Heart right ventricle (tissue), 16 donors: ENCODE measurements at regions not wholly inside any gene's neighbourhood (a gene's known extent, or its start where the extent isn't known, plus 50 kb on each side); places are given as distances from the start of the nearest gene placed in this dataset.

Experiments
- ATAC-seq, 8 donors: fragments of 200-7000 bp; cut with Tn5 transposase; one replicate each; pipeline ENCODE4 v1.9.1; 2020; ENCODE audit warnings: mild to moderate bottlenecking in 8 of 8, moderate library complexity in 8 of 8, moderate number of reproducible peaks in 1 of 8
- DNase-seq, 2 donors: peaks; one replicate each; pipeline ENCODE4 v3.0.0-alpha.2; 2020
- H3K27ac ChIP-seq, 10 donors: fragments of 200-600 bp; sonication (generic) in 2 of 10; one replicate each; pipeline versions ENCODE4 v1.5.0 to v1.8.0; 2020 to 2022; ENCODE audit warnings: mild to moderate bottlenecking in 3 of 10
- H3K27me3 ChIP-seq, 7 donors: fragments of 200-600 bp; one replicate each; pipeline ENCODE4 v1.8.0; 2021 to 2022; ENCODE audit warnings: mild to moderate bottlenecking in 2 of 7
- H3K36me3 ChIP-seq, 9 donors: fragments of 200-600 bp; sonication (generic) in 1 of 9; one replicate each; pipeline versions ENCODE4 v1.5.0 to v1.8.0; 2020 to 2022; ENCODE audit warnings: mild to moderate bottlenecking in 2 of 9
- H3K4me1 ChIP-seq, 9 donors: fragments of 200-600 bp; sonication (generic) in 1 of 9; one replicate each; pipeline versions ENCODE4 v1.5.0 to v1.8.0; 2020 to 2022; ENCODE audit warnings: mild to moderate bottlenecking in 4 of 9
- H3K4me3 ChIP-seq, 10 donors: fragments of 200-600 bp; sonication (generic) in 2 of 10; one replicate each; pipeline versions ENCODE4 v1.5.0 to v1.8.0; 2020 to 2022; ENCODE audit warnings: mild to moderate bottlenecking in 7 of 10, moderate library complexity in 2 of 10
- H3K9me3 ChIP-seq, 11 donors: fragments of 200-600 bp in 10 of 11; sonication (generic) in 2 of 11; one replicate each; pipeline versions ENCODE4 v1.5.0 to v1.8.0; 2013 to 2022; ENCODE audit warnings: mild to moderate bottlenecking in 2 of 11, control low read depth in 1 of 11, moderate library complexity in 1 of 11
- WGBS, 2 donors: extraction: QIAGEN DNeasy Blood & Tissue Kit; methylation state at CpG; one replicate each; pipeline ENCODE4 v1.1.7; 2013; ENCODE audit warnings: inconsistent platforms in 1 of 2; 5-methylcytosine and 5-hydroxymethylcytosine counted together
- intact Hi-C, 10 donors: fragments of 100-400 bp; cut with DNase I; formaldehyde crosslinking; loops; one replicate each; pipeline versions ENCODE4 v1.11.1 to v1.14.2; 2022
- TF ChIP-seq, protein P1 (sequence below), 9 donors: fragments of 200-600 bp; sonication (generic) in 2 of 9; IDR thresholded peaks; one replicate each; pipeline versions ENCODE4 v1.5.0 to v1.8.0; 2021 to 2022; ENCODE audit warnings: antibody characterized with exemption in 9 of 9, mild to moderate bottlenecking in 5 of 9, moderate library complexity in 1 of 9
- donor health status: Arrhythmogenic right ventricular cardiomyopathy.
- donor health status: ischemic (EF 13 %, LVEDD 7.1; RV severe dilation, severe dysfunction).
- donor health status: healthy with polysubstance abuse.
- donor health status: DM: no; HTN: yes; CAD: no.
- donor health status: DM: no; HTN: no; CAD: no.
- donor health status: ischemic (EF 25% LVEDD 6.9; RV normal size, moderate dysfunction).
- donor health status: ischemic (EF 25% LVEDD 5.7; RV mildly dilated, moderate dysfunction).
- donor health status: healthy.
- donor health status: DM: yes; HTN: yes; CAD: no.
- donor health status: Ischemic cardiomyopathy.
- donor health status: ischemic (EF 35%, LVEDD 5.7; RV mildly dilated, moderate dysfunction).
- donor health status: nonischemic (EF 11% LVEDD 7.7; RV severe dilation, severe dysfunction).
- donor health status: DM: yes; HTN: yes; CAD: no.
- donor health status: PGD.
- donor health status: ischemic (EF 29% LVEDD 5.4; RV normal size, mild dysfunction).
- donor health status: nonischemic (EF 23%, LVEDD 6.1; RV moderate dilation, normal function).

DNA sequence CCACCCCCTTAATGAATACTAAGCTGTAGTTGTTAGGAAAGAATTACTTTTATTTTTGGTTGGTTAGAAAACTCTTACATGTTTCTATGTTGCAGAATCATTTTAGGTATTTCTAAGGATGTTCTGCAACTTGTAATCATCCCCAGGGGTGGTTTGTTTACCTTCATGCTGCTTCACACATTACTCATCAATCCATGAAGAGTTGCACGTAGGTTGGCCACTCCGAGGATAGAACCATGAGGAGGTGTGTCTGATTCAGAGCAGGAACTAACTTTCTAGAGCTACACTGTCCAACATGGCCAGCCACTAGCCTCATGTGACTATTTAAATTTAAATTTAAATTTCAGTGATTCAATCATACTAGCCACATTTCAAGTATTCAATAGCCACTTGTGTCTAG is 127.2 kb upstream of the FRMPD4 start:
- Histone ChIP-seq H3K27me3 (peaks cover 0 to 6% (median 0%) of the 10 kb centered on the region in 7 donors), H3K9me3 (no peaks in the 10 kb centered on the region), H3K4me1 (no peaks in the 10 kb centered on the region), H3K4me3 (no peak overlapping the region), H3K27ac (no peak overlapping the region), H3K36me3 (no peaks in the 10 kb centered on the region)
- WGBS, 2 donors, result 74 to 81% methylated on average over 2 of the region's 2 CpGs
- ATAC-seq (no peak), DNase-seq (no peak)
- intact Hi-C loops, result no loop called here
- TF ChIP-seq, protein P1, sequence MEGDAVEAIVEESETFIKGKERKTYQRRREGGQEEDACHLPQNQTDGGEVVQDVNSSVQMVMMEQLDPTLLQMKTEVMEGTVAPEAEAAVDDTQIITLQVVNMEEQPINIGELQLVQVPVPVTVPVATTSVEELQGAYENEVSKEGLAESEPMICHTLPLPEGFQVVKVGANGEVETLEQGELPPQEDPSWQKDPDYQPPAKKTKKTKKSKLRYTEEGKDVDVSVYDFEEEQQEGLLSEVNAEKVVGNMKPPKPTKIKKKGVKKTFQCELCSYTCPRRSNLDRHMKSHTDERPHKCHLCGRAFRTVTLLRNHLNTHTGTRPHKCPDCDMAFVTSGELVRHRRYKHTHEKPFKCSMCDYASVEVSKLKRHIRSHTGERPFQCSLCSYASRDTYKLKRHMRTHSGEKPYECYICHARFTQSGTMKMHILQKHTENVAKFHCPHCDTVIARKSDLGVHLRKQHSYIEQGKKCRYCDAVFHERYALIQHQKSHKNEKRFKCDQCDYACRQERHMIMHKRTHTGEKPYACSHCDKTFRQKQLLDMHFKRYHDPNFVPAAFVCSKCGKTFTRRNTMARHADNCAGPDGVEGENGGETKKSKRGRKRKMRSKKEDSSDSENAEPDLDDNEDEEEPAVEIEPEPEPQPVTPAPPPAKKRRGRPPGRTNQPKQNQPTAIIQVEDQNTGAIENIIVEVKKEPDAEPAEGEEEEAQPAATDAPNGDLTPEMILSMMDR (IDR thresholded peaks at IDR 0.05), result no peak

DNA sequence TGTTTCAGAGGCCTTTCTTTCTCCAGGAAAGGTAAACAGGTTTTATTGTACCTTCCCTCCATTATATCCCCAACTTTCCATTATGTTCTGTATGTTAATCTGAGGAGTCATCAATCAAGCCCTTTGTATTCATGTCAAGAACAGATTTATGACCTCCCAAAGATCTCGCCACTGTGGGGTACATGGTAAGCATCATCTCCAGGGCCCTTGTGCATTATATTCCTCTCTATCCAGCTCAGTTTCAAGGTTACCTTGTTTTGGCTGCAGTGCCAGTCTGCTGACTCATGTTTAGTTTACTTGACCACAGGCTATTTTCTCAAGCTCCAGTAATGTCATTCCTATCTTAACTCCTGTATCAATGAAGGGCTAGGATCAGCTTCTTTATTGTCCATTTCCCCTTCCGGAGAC is 125.1 kb upstream of the FRMPD4 start:
- intact Hi-C loops, result no loop called here
- Histone ChIP-seq H3K9me3 (no peaks in the 10 kb centered on the region), H3K4me1 (no peaks in the 10 kb centered on the region), H3K36me3 (no peaks in the 10 kb centered on the region), H3K27me3 (no peaks in the 10 kb centered on the region), H3K4me3 (no peak overlapping the region), H3K27ac (no peak overlapping the region)
- ATAC-seq (no peak), DNase-seq (no peak)
- TF ChIP-seq, protein P1 (IDR thresholded peaks at IDR 0.05), result no peak
- 81 to 96% methylated on average over 2 of the region's 2 CpGs for WGBS, 2 donors

DNA sequence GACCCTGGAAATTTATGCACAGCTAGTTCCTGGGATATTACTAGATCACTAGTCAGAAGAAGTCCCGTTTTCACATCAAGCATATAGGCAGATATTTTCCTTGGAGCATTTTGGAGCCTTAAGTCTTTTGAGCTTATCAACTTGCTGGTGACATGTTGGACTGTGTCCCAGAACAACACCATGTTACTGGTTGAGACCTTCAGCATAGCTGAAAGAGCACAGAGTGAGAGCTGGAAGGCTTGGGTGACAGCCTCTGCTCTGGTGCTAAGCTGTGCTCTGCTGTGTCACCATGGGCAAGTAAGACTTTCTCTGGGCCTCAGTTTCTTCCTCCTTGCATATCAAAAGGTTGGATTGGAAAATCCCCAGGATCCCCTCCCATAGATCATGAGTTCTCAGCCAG is 116.6 kb upstream of the FRMPD4 start:
- H3K27me3 ChIP-seq, result no peaks in the 10 kb centered on the region
- DNase-seq, result no peak
- H3K4me1 ChIP-seq, result no peaks in the 10 kb centered on the region
- H3K9me3 ChIP-seq, result no peaks in the 10 kb centered on the region
- 20 to 25% methylated on average over 1 of the region's 1 CpG for WGBS, 2 donors
- no peaks in the 10 kb centered on the region for H3K36me3 ChIP-seq
- H3K27ac ChIP-seq, result no peak overlapping the region
- ATAC-seq, result peak in 3 of 8 donors; percentile 55 to 70 (median 59)
- H3K4me3 ChIP-seq, result no peak overlapping the region
- intact Hi-C loops, result no loop called here
- TF ChIP-seq, protein P1 (IDR thresholded peaks at IDR 0.05), result no peak

DNA sequence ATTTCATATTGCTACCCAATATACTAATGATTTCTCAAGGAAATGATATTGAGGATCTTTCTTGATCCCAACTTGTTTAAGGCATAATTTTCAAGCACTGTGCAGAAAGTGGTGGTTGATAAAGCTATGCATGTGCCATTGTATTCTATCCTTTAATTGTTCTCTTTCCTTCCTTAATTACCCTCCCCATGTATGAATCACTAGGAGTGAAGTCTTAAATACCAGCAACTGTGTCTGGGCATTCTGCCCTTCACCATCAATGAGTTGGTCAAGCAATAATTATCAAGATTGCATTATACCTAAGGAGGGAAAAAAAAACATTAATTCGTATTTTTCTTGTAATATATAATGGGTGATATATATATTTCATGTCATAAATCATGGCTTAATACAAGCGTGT is 111.8 kb upstream of the FRMPD4 start:
- TF ChIP-seq, protein P1 (IDR thresholded peaks at IDR 0.05), result no peak
- intact Hi-C loops, result no loop called here
- H3K36me3 ChIP-seq, result no peaks in the 10 kb centered on the region
- no peaks in the 10 kb centered on the region for H3K4me1 ChIP-seq
- no peak for ATAC-seq
- no peak overlapping the region for H3K4me3 ChIP-seq
- peaks cover 0 to 6% (median 0%) of the 10 kb centered on the region in 7 donors for H3K27me3 ChIP-seq
- DNase-seq, result no peak
- 77 to 87% methylated on average over 2 of the region's 2 CpGs for WGBS, 2 donors
- no peak overlapping the region for H3K27ac ChIP-seq
- no peaks in the 10 kb centered on the region for H3K9me3 ChIP-seq
